HEK293 (cell line): ENCODE measurements at regions not wholly inside any gene's neighbourhood (a gene's known extent, or its start where the extent isn't known, plus 50 kb on each side); places are given as distances from the start of the nearest gene placed in this dataset.

Source experiments
- CTCF ChIP-seq: fragments of 450-650 bp; formaldehyde crosslinking; IDR thresholded peaks from 2 replicates; pipeline ENCODE4 v1.5.1; 2016; ENCODE audit warnings: missing biosample characterization, missing genetic modification characterization
- MYNN ChIP-seq: fragments of 450-650 bp; formaldehyde crosslinking; IDR thresholded peaks from 2 replicates; pipeline ENCODE4 v1.5.1; 2016; ENCODE audit warnings: missing biosample characterization, missing genetic modification characterization, borderline replicate concordance
- YY1 ChIP-seq: fragments of 450-650 bp; formaldehyde crosslinking; IDR thresholded peaks from 2 replicates; pipeline ENCODE4 v1.5.1; 2018; ENCODE audit warnings: missing biosample characterization, missing genetic modification characterization
- ZBTB1 ChIP-seq: fragments of 450-650 bp; formaldehyde crosslinking; IDR thresholded peaks from 2 replicates; pipeline ENCODE4 v1.5.1; 2016; ENCODE audit warnings: missing biosample characterization, missing genetic modification characterization
- ZBTB11 ChIP-seq: fragments of 450-650 bp; formaldehyde crosslinking; conservative IDR thresholded peaks from 2 replicates; pipeline ENCODE4 v1.5.1; 2016; ENCODE audit warnings: low read depth, missing biosample characterization, missing genetic modification characterization
- ZNF157 ChIP-seq: fragments of 450-650 bp; formaldehyde crosslinking; IDR thresholded peaks from 2 replicates; pipeline ENCODE4 v1.5.1; 2016; ENCODE audit warnings: missing biosample characterization, missing genetic modification characterization
- ZNF19 ChIP-seq: fragments of 450-650 bp; formaldehyde crosslinking; IDR thresholded peaks from 2 replicates; pipeline ENCODE4; 2016; ENCODE audit warnings: missing biosample characterization, missing genetic modification characterization, low read depth
- ZNF274 ChIP-seq, 2 experiments: fragments of 200-500 bp in 1 of 2; fragments of 450-650 bp in 1 of 2; sonication (Bioruptor generic) in 1 of 2; formaldehyde crosslinking in 1 of 2; IDR thresholded peaks; 2 replicates each; pipeline versions ENCODE4 v1.5.1 to v1.6.1; 2014 to 2016; ENCODE audit warnings: borderline replicate concordance in 1 of 2, inconsistent platforms in 1 of 2, low read length in 1 of 2, missing biosample characterization in 1 of 2, missing genetic modification characterization in 1 of 2
- ZNF398 ChIP-seq: fragments of 450-650 bp; formaldehyde crosslinking; IDR thresholded peaks from 2 replicates; pipeline ENCODE4 v1.5.1; 2017; ENCODE audit warnings: missing biosample characterization, missing genetic modification characterization
- ZNF513 ChIP-seq: fragments of 450-650 bp; IDR thresholded peaks from 2 replicates; pipeline ENCODE4 v1.5.1; 2018; ENCODE audit warnings: missing biosample characterization, missing genetic modification characterization
- ZNF580 ChIP-seq: fragments of 450-650 bp; formaldehyde crosslinking; IDR thresholded peaks from 2 replicates; pipeline ENCODE4 v1.5.1; 2016; ENCODE audit warnings: missing biosample characterization, missing genetic modification characterization
- ZNF692 ChIP-seq: fragments of 450-650 bp; formaldehyde crosslinking; IDR thresholded peaks from 2 replicates; pipeline ENCODE4 v1.5.1; 2016; ENCODE audit warnings: missing biosample characterization, missing genetic modification characterization

- TF ChIP-seq ZBTB1 (no peak), ZNF19 (tag by site-specific recombination) (no peak), ZNF692 (tag by site-specific recombination) (no peak), CTCF (no peak), ZNF398 (tag by site-specific recombination) (no peak), ZBTB11 (tag by site-specific recombination) (no peak), ZNF274 (IDR thresholded peaks at IDR 0.05; ENCODE audit: low read length) (no peak), ZNF274 (tag by site-specific recombination; IDR thresholded peaks at IDR 0.05; ENCODE audit: borderline replicate concordance) (no peak), ZNF580 (tag by site-specific recombination) (no peak), ZNF513 (tag by site-specific recombination) (no peak), ZNF157 (tag by site-specific recombination) (no peak), YY1 (tag by site-specific recombination) (no peak), MYNN (tag by site-specific recombination) (no peak)
Observed at GRCh38 chr5:25448646-25449045, 803.9 kb upstream of the CDH10 start.
